Mucosa of descending colon (tissue), 3 donors: ENCODE measurements at regions not wholly inside any gene's neighbourhood (a gene's known extent, or its start where the extent isn't known, plus 50 kb on each side); places are given as distances from the start of the nearest gene placed in this dataset.

Experiments used
- ATAC-seq: fragments of 200-7000 bp; cut with Tn5 transposase; one replicate; pipeline ENCODE4 v1.9.1; 2020; ENCODE audit warnings: mild to moderate bottlenecking, moderate library complexity
- DNase-seq, 3 donors: peaks; one replicate each; pipeline ENCODE4 v3.0.0-alpha.2; 2020
- H3K36me3 ChIP-seq: fragments of 200-600 bp; one replicate; pipeline ENCODE4 v1.8.0; 2021; ENCODE audit warnings: low read depth, mild to moderate bottlenecking
- H3K4me1 ChIP-seq: fragments of 200-600 bp; one replicate; pipeline ENCODE4 v1.8.0; 2021; ENCODE audit warnings: low read depth, mild to moderate bottlenecking
- H3K4me3 ChIP-seq: fragments of 200-600 bp; one replicate; pipeline ENCODE4 v1.8.0; 2021; ENCODE audit warnings: mild to moderate bottlenecking
- H3K9me3 ChIP-seq: fragments of 200-600 bp; one replicate; pipeline ENCODE4 v1.8.0; 2021; ENCODE audit warnings: mild to moderate bottlenecking
- CTCF ChIP-seq: fragments of 200-600 bp; IDR thresholded peaks from one replicate; pipeline ENCODE4 v1.8.0; 2022; ENCODE audit warnings: antibody characterized with exemption, mild to moderate bottlenecking
- intact Hi-C, 2 donors: fragments of 100-400 bp; cut with DNase I in 1 of 2; cut with micrococcal nuclease in 1 of 2; formaldehyde crosslinking; loops; one replicate each; pipeline versions ENCODE4 v1.11.0 to v1.11.1; 2022; cut with DNase I, micrococcal nuclease
- donor health status: DM: no; HTN: no; CAD: no; lungs with moderate emphysema.
- donor health status: DM: no; HTN: no; CAD: no.
- donor health status: DM: no; HTN: yes; CAD: no.

GRCh38 chr5:157925786-157926671 is 67.1 kb upstream of the CLINT1 start:
- no peak overlapping the region for H3K4me3 ChIP-seq
- H3K36me3 ChIP-seq, result no peaks in the 10 kb centered on the region

GRCh38 chr5:157924931-157925729 is 66.2 kb upstream of the CLINT1 start:
- H3K4me1 ChIP-seq, result peaks cover 14% of the 10 kb centered on the region
- no peak for TF ChIP-seq CTCF
- DNase-seq (peak in 1 of 3 donors; percentile 66), ATAC-seq (peak; percentile 91)
- no peak overlapping the region for H3K4me3 ChIP-seq
- H3K36me3 ChIP-seq, result no peaks in the 10 kb centered on the region
- intact Hi-C loops, result no loop called here
- no peaks in the 10 kb centered on the region for H3K9me3 ChIP-seq

More at GRCh38 chr5:157925786-157926671, 67.1 kb upstream of the CLINT1 start:
- Histone ChIP-seq H3K4me1 (peaks cover 17% of the 10 kb centered on the region), H3K9me3 (no peaks in the 10 kb centered on the region)
- ATAC-seq (peak; percentile 42), DNase-seq (no peak)
- intact Hi-C loops, result no loop called here
- no peak for TF ChIP-seq CTCF

- DNase-seq, result no peak
- no peak for TF ChIP-seq CTCF
- intact Hi-C loops, result no loop called here
- Histone ChIP-seq H3K4me3 (no peak overlapping the region), H3K4me1 (peaks cover 18% of the 10 kb centered on the region), H3K36me3 (no peaks in the 10 kb centered on the region), H3K9me3 (no peaks in the 10 kb centered on the region)
- no peak for ATAC-seq
These were observed 65.5 kb upstream of the CLINT1 start for GRCh38 chr5:157924490-157924889.

- Histone ChIP-seq H3K36me3 (no peaks in the 10 kb centered on the region), H3K4me3 (no peak overlapping the region), H3K4me1 (peaks cover 22% of the 10 kb centered on the region), H3K9me3 (no peaks in the 10 kb centered on the region)
- intact Hi-C loops, result no loop called here
- ATAC-seq (no peak), DNase-seq (no peak)
- TF ChIP-seq CTCF, result no peak
These were observed 64.8 kb upstream of the CLINT1 start for GRCh38 chr5:157923765-157924164.

- intact Hi-C loops, result no loop called here
- ATAC-seq, result no peak
- H3K9me3 ChIP-seq, result no peaks in the 10 kb centered on the region
- H3K36me3 ChIP-seq, result no peaks in the 10 kb centered on the region
- no peak for TF ChIP-seq CTCF
- peaks cover 35% of the 10 kb centered on the region for H3K4me1 ChIP-seq
- H3K4me3 ChIP-seq, result no peak overlapping the region
- no peak for DNase-seq
These were observed 63.1 kb upstream of the CLINT1 start for GRCh38 chr5:157922026-157922425.
